DMS 273 (cell line): ENCODE measurements at regions not wholly inside any gene's neighbourhood (a gene's known extent, or its start where the extent isn't known, plus 50 kb on each side); places are given as distances from the start of the nearest gene placed in this dataset.
"Not testable (repeated sequence)": the region's sequence is repeated elsewhere in the genome, so short reads cannot be mapped to it uniquely, and the experiment has no call there.

Experiments
- DNase-seq: peaks from one replicate; lab custom pipeline; 2025; ENCODE audit not compliant: unreplicated experiment; lab: John Stamatoyannopoulos, UW

GRCh38 chr1:163645676-163646075, 323.9 kb downstream of the NUF2 start:
- not testable (repeated sequence) for DNase-seq

- peak; percentile 13 for DNase-seq
These were observed 328.9 kb downstream of the NUF2 start for GRCh38 chr1:163650624-163651023.

GRCh38 chr1:163652441-163652840, 330.7 kb downstream of the NUF2 start:
- no peak for DNase-seq

- DNase-seq: no peak
These were observed 333.8 kb downstream of the NUF2 start for GRCh38 chr1:163655565-163655964.

- peak; percentile 1 for DNase-seq
These were observed 334.5 kb downstream of the NUF2 start for GRCh38 chr1:163656095-163656759.

- no peak for DNase-seq
These were observed 336.0 kb downstream of the NUF2 start for GRCh38 chr1:163657719-163658118.

- DNase-seq: no peak
These were observed 339.6 kb downstream of the NUF2 start for GRCh38 chr1:163661391-163661790.

GRCh38 chr1:163664671-163665335, 343.0 kb downstream of the NUF2 start:
- no peak for DNase-seq

GRCh38 chr1:163668472-163668871, 346.7 kb downstream of the NUF2 start:
- no peak for DNase-seq

- DNase-seq: no peak
These were observed 349.4 kb downstream of the NUF2 start for GRCh38 chr1:163670989-163671757.

GRCh38 chr1:163672976-163673758, 351.4 kb downstream of the NUF2 start:
- DNase-seq: no peak

GRCh38 chr1:163673759-163674151, 352.0 kb downstream of the NUF2 start:
- DNase-seq: no peak

- no peak for DNase-seq
These were observed 352.5 kb downstream of the NUF2 start for GRCh38 chr1:163674236-163674635.

GRCh38 chr1:163684785-163685184, 363.0 kb downstream of the NUF2 start:
- DNase-seq: no peak

- no peak for DNase-seq
These were observed 370.5 kb downstream of the NUF2 start for GRCh38 chr1:163692266-163692665.

GRCh38 chr1:163697137-163697536, 375.4 kb downstream of the NUF2 start:
- no peak for DNase-seq

- no peak for DNase-seq
These were observed 380.1 kb downstream of the NUF2 start for GRCh38 chr1:163701783-163702374.

GRCh38 chr1:163703794-163704193, 382.0 kb downstream of the NUF2 start:
- DNase-seq: no peak

- no peak for DNase-seq
These were observed 385.2 kb downstream of the NUF2 start for GRCh38 chr1:163706915-163707314.

- no peak for DNase-seq
These were observed 387.9 kb downstream of the NUF2 start for GRCh38 chr1:163709636-163710035.

GRCh38 chr1:163712321-163712720, 390.6 kb downstream of the NUF2 start:
- no peak for DNase-seq
